ENCODE measurements at regions not wholly inside any gene's neighbourhood (a gene's known extent, or its start where the extent isn't known, plus 50 kb on each side); places are given as distances from the start of the nearest gene placed in this dataset.

- DNase-seq: no peak
- H3K4me1 ChIP-seq: no peaks in the 10 kb centered on the region
- no peaks in the 10 kb centered on the region for H3K9me3 ChIP-seq
- intact Hi-C loops (cut with DNase I; ENCODE audit: low total_unique reads): no loop called here
- no peak for TF ChIP-seq CTCF (IDR thresholded peaks at IDR 0.05)
- H3K36me3 ChIP-seq: no peaks in the 10 kb centered on the region
- H3K4me3 ChIP-seq: no peak overlapping the region
- peaks cover 0 to 51% of the 10 kb centered on the region in 2 donors for H3K27me3 ChIP-seq
- no peak overlapping the region for H3K27ac ChIP-seq
Observed at GRCh38 chr20:51119914-51120313, 97.0 kb upstream of the KCNG1 start.

GRCh38 chr20:51118985-51119527 is 96.1 kb upstream of the KCNG1 start:
- no peaks in the 10 kb centered on the region for H3K9me3 ChIP-seq
- intact Hi-C loops (cut with DNase I; ENCODE audit: low total_unique reads): no loop called here
- H3K4me1 ChIP-seq: no peaks in the 10 kb centered on the region
- no peak overlapping the region for H3K27ac ChIP-seq
- TF ChIP-seq CTCF (IDR thresholded peaks at IDR 0.05): no peak
- no peak for DNase-seq
- no peak overlapping the region for H3K4me3 ChIP-seq
- peaks cover 0 to 52% of the 10 kb centered on the region in 2 donors for H3K27me3 ChIP-seq
- no peaks in the 10 kb centered on the region for H3K36me3 ChIP-seq

GRCh38 chr20:51118216-51118615 is 95.3 kb upstream of the KCNG1 start:
- DNase-seq: no peak
- intact Hi-C loops (cut with DNase I; ENCODE audit: low total_unique reads): no loop called here

GRCh38 chr20:51116765-51117686 is 94.1 kb upstream of the KCNG1 start:
- no peaks in the 10 kb centered on the region for H3K9me3 ChIP-seq
- no peak overlapping the region for H3K27ac ChIP-seq
- DNase-seq: no peak
- H3K4me3 ChIP-seq: no peak overlapping the region
- no peak for TF ChIP-seq CTCF (IDR thresholded peaks at IDR 0.05)
- H3K4me1 ChIP-seq: no peaks in the 10 kb centered on the region
- no peaks in the 10 kb centered on the region for H3K36me3 ChIP-seq
- intact Hi-C loops (cut with DNase I; ENCODE audit: low total_unique reads): no loop called here
- H3K27me3 ChIP-seq: peaks cover 0 to 47% of the 10 kb centered on the region in 2 donors

More at GRCh38 chr20:51118216-51118615, 95.3 kb upstream of the KCNG1 start:
- Histone ChIP-seq H3K27me3 (peaks cover 0 to 51% of the 10 kb centered on the region in 2 donors), H3K4me3 (no peak overlapping the region), H3K9me3 (no peaks in the 10 kb centered on the region), H3K4me1 (no peaks in the 10 kb centered on the region), H3K27ac (no peak overlapping the region), H3K36me3 (no peaks in the 10 kb centered on the region)
- TF ChIP-seq CTCF (IDR thresholded peaks at IDR 0.05): no peak

GRCh38 chr20:51111290-51111689 is 88.4 kb upstream of the KCNG1 start:
- Histone ChIP-seq H3K27ac (no peak overlapping the region), H3K4me1 (no peaks in the 10 kb centered on the region), H3K27me3 (peaks cover 0 to 35% of the 10 kb centered on the region in 2 donors), H3K9me3 (no peaks in the 10 kb centered on the region), H3K4me3 (no peak overlapping the region), H3K36me3 (no peaks in the 10 kb centered on the region)
- TF ChIP-seq CTCF (IDR thresholded peaks at IDR 0.05): no peak
- intact Hi-C loops (cut with DNase I; ENCODE audit: low total_unique reads): no loop called here
- no peak for DNase-seq
